ENCODE measurements at regions not wholly inside any gene's neighbourhood (a gene's known extent, or its start where the extent isn't known, plus 50 kb on each side); places are given as distances from the start of the nearest gene placed in this dataset.
"Not testable (repeated sequence)": the region's sequence is repeated elsewhere in the genome, so short reads cannot be mapped to it uniquely, and the experiment has no call there.

GRCh38 chr6:20263059-20263458 is 50.8 kb upstream of the MBOAT1 start:
- no peak for DNase-seq

- DNase-seq = no peak
These were observed 53.6 kb upstream of the MBOAT1 start for GRCh38 chr6:20265842-20266241.

- no peak for DNase-seq
These were observed 54.8 kb upstream of the MBOAT1 start for GRCh38 chr6:20266851-20267608.

GRCh38 chr6:20269181-20269580 is 56.9 kb upstream of the MBOAT1 start:
- DNase-seq = no peak

GRCh38 chr6:20271818-20272217 is 59.5 kb upstream of the MBOAT1 start:
- no peak for DNase-seq

GRCh38 chr6:20274137-20274536 is 61.9 kb upstream of the MBOAT1 start:
- DNase-seq = no peak

GRCh38 chr6:20275837-20276236 is 63.6 kb upstream of the MBOAT1 start:
- not testable (repeated sequence) for DNase-seq

GRCh38 chr6:20277724-20278123 is 65.5 kb upstream of the MBOAT1 start:
- DNase-seq = not testable (repeated sequence)

GRCh38 chr6:20279051-20279450 is 66.8 kb upstream of the MBOAT1 start:
- no peak for DNase-seq

- no peak for DNase-seq
These were observed 67.5 kb upstream of the MBOAT1 start for GRCh38 chr6:20279608-20280287.

- no peak for DNase-seq
These were observed 68.0 kb upstream of the MBOAT1 start for GRCh38 chr6:20280288-20280621.

GRCh38 chr6:20284672-20285071 is 72.4 kb upstream of the MBOAT1 start:
- no peak for DNase-seq

GRCh38 chr6:20286968-20287565 is 74.8 kb upstream of the MBOAT1 start:
- DNase-seq = no peak

GRCh38 chr6:20291764-20292580 is 79.7 kb upstream of the MBOAT1 start:
- peak; percentile 27 to 77 for DNase-seq

GRCh38 chr6:20292905-20293304 is 80.6 kb upstream of the MBOAT1 start:
- no peak for DNase-seq

GRCh38 chr6:20301256-20301655 is 89.0 kb upstream of the MBOAT1 start:
- DNase-seq = no peak

GRCh38 chr6:20302168-20302567 is 89.9 kb upstream of the MBOAT1 start:
- DNase-seq = no peak

GRCh38 chr6:20302702-20303251 is 90.5 kb upstream of the MBOAT1 start:
- DNase-seq = no peak

GRCh38 chr6:20306491-20306890 is 94.2 kb upstream of the MBOAT1 start:
- DNase-seq = no peak

- DNase-seq = no peak
These were observed 92.5 kb upstream of the E2F3 start for GRCh38 chr6:20309186-20309585.

- DNase-seq = no peak
These were observed 91.5 kb upstream of the E2F3 start for GRCh38 chr6:20310185-20310584.

- DNase-seq = no peak
These were observed 89.1 kb upstream of the E2F3 start for GRCh38 chr6:20312606-20313005.

GRCh38 chr6:20313051-20313450 is 88.6 kb upstream of the E2F3 start:
- DNase-seq = no peak
